ENCODE measurements at regions not wholly inside any gene's neighbourhood (a gene's known extent, or its start where the extent isn't known, plus 50 kb on each side); places are given as distances from the start of the nearest gene placed in this dataset.
"Not testable (repeated sequence)": the region's sequence is repeated elsewhere in the genome, so short reads cannot be mapped to it uniquely, and the experiment has no call there.

DNA sequence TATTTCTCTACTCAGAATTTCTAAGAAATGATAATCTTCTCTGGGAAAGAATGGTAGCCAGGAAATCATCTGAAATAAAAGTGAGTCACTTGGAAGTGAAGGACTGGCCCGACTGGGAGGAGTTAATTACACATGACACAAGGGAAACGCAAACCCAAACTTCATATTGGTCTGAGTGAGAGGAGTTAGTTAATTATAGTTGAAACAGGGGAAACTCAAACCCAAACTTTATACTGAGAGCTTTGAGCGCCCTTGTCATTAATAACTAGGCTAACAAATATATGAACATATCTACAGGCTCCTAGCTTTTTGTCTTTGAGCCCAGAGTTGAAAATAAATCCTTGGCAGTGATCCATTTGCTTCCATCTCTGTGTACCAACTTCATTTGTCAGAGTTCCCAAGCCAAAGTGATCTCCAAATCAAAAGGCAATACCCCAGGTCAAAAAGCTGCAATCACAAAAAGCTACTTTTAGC is 187.8 kb upstream of the COL3A1 start:
- Mint-ChIP-seq H3K27ac (ENCODE audit: unreplicated experiment) (no peak overlapping the region), H3K4me3 (ENCODE audit: unreplicated experiment) (no peak overlapping the region), H3K9me3 (ENCODE audit: unreplicated experiment) (no peaks in the 10 kb centered on the region), H3K4me1 (ENCODE audit: unreplicated experiment) (no peaks in the 10 kb centered on the region), H3K27me3 (ENCODE audit: unreplicated experiment) (peaks cover 2% of the 10 kb centered on the region), H3K36me3 (ENCODE audit: low read depth, unreplicated experiment) (no peaks in the 10 kb centered on the region)
- TF ChIP-seq CTCF (IDR thresholded peaks at IDR 0.05; ENCODE audit: unreplicated experiment), result no peak
- no peak for DNase-seq (ENCODE audit: low spot score)

DNA sequence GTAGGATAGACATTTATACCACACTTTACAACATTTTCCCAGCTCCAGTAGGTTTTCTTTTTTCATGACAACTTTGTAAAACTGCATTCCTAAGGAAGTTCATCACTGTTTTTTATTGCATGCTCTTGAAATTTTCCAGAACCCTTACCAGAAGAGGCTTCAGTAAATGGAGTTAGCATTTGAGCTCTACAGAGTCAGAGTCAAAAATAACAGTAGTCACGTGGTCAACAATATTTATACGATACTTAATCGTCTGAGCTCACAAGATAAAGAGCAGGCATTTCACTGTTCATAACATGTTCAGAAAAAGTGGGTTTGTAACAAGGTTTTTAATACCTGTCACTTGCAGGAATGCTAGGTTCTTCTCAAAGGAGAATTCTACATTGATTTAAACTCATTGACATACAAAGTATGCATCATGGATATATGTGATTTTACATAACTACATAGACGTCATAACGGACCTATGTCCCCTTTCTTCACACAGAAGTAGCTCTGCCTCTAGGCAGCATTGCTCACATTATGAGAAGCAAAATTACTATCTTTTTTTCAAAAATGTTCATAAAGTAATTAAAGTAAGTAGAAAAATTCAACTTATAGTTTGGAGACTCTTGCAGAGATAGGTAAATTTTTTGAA is 187.0 kb upstream of the COL3A1 start:
- no peaks in the 10 kb centered on the region for H3K4me1 Mint-ChIP-seq (ENCODE audit: unreplicated experiment)
- TF ChIP-seq CTCF (IDR thresholded peaks at IDR 0.05; ENCODE audit: unreplicated experiment), result no peak
- peaks cover 2% of the 10 kb centered on the region for H3K27me3 Mint-ChIP-seq (ENCODE audit: unreplicated experiment)
- no peak overlapping the region for H3K27ac Mint-ChIP-seq (ENCODE audit: unreplicated experiment)
- no peak for DNase-seq (ENCODE audit: low spot score)
- no peaks in the 10 kb centered on the region for H3K36me3 Mint-ChIP-seq (ENCODE audit: low read depth, unreplicated experiment)
- no peaks in the 10 kb centered on the region for H3K9me3 Mint-ChIP-seq (ENCODE audit: unreplicated experiment)
- H3K4me3 Mint-ChIP-seq (ENCODE audit: unreplicated experiment), result no peak overlapping the region

GRCh38 chr2:188787658-188788240 is 186.4 kb upstream of the COL3A1 start:
- Mint-ChIP-seq H3K27ac (ENCODE audit: unreplicated experiment) (no peak overlapping the region), H3K9me3 (ENCODE audit: unreplicated experiment) (no peaks in the 10 kb centered on the region), H3K36me3 (ENCODE audit: low read depth, unreplicated experiment) (no peaks in the 10 kb centered on the region), H3K4me1 (ENCODE audit: unreplicated experiment) (no peaks in the 10 kb centered on the region), H3K4me3 (ENCODE audit: unreplicated experiment) (no peak overlapping the region), H3K27me3 (ENCODE audit: unreplicated experiment) (peaks cover 2% of the 10 kb centered on the region)
- DNase-seq (ENCODE audit: low spot score), result no peak
- TF ChIP-seq CTCF (IDR thresholded peaks at IDR 0.05; ENCODE audit: unreplicated experiment), result no peak

- H3K27ac Mint-ChIP-seq (ENCODE audit: unreplicated experiment), result no peak overlapping the region
- H3K36me3 Mint-ChIP-seq (ENCODE audit: low read depth, unreplicated experiment), result no peaks in the 10 kb centered on the region
- H3K27me3 Mint-ChIP-seq (ENCODE audit: unreplicated experiment), result peaks cover 2% of the 10 kb centered on the region
- DNase-seq (ENCODE audit: low spot score), result no peak
- H3K9me3 Mint-ChIP-seq (ENCODE audit: unreplicated experiment), result no peaks in the 10 kb centered on the region
- H3K4me3 Mint-ChIP-seq (ENCODE audit: unreplicated experiment), result no peak overlapping the region
- TF ChIP-seq CTCF (IDR thresholded peaks at IDR 0.05; ENCODE audit: unreplicated experiment), result no peak
- H3K4me1 Mint-ChIP-seq (ENCODE audit: unreplicated experiment), result no peaks in the 10 kb centered on the region
Observed at GRCh38 chr2:188788621-188789020, 185.6 kb upstream of the COL3A1 start.

DNA sequence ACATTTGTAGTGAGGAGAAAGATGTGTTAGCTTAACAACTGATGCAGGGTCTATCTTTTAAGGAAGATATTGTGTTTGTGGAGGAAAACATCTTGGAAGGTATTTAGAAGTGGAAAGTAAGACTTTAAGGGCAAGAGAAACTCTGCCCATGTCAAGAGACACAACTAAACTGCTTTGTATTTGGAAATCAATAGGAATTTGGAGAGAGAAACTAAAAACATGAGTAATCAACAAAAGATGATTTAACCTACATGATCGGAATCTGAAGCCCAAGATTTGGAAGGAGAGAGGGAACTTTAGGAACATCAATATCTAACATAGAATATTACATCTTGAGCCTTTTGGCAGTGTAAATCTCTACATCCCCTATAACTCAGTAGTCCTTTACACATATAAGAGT is 184.2 kb upstream of the COL3A1 start:
- TF ChIP-seq CTCF (IDR thresholded peaks at IDR 0.05; ENCODE audit: unreplicated experiment), result no peak
- H3K4me3 Mint-ChIP-seq (ENCODE audit: unreplicated experiment), result no peak overlapping the region
- no peaks in the 10 kb centered on the region for H3K36me3 Mint-ChIP-seq (ENCODE audit: low read depth, unreplicated experiment)
- no peaks in the 10 kb centered on the region for H3K9me3 Mint-ChIP-seq (ENCODE audit: unreplicated experiment)
- no peak for DNase-seq (ENCODE audit: low spot score)
- no peaks in the 10 kb centered on the region for H3K4me1 Mint-ChIP-seq (ENCODE audit: unreplicated experiment)
- H3K27me3 Mint-ChIP-seq (ENCODE audit: unreplicated experiment), result peaks cover 2% of the 10 kb centered on the region
- no peak overlapping the region for H3K27ac Mint-ChIP-seq (ENCODE audit: unreplicated experiment)

DNA sequence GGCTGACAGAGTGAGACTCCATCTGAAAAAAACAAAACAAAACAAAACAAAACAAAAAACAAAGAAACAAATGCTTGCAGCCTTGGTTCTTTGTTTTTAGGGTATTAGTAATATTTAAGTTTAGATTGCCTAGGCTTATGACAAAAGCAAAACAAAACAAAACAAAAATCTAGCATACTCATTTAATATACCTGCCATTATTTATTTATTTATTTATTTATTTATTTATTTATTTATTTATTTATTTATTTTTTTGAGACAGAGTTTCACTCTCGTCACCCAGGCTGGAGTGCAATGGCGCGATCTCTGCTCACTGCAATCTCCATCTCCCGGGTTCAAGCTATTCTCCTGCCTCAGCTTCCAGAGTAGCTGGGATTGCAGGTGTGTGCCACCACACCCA is 179.7 kb upstream of the COL3A1 start:
- not testable (repeated sequence) for DNase-seq (ENCODE audit: low spot score); H3K4me1 Mint-ChIP-seq (ENCODE audit: unreplicated experiment); H3K36me3 Mint-ChIP-seq (ENCODE audit: low read depth, unreplicated experiment); H3K4me3 Mint-ChIP-seq (ENCODE audit: unreplicated experiment); H3K27ac Mint-ChIP-seq (ENCODE audit: unreplicated experiment); H3K27me3 Mint-ChIP-seq (ENCODE audit: unreplicated experiment); H3K9me3 Mint-ChIP-seq (ENCODE audit: unreplicated experiment)

Measured in endothelial cell (in vitro differentiated cells).